ENCODE measurements at regions not wholly inside any gene's neighbourhood (a gene's known extent, or its start where the extent isn't known, plus 50 kb on each side); places are given as distances from the start of the nearest gene placed in this dataset.

GRCh38 chr10:55897490-55897921 lies 463.6 kb downstream of the ZWINT start:
- Mint-ChIP-seq H3K27me3 (no peaks in the 10 kb centered on the region), H3K4me3 (no peak overlapping the region), H3K36me3 (ENCODE audit: low read depth) (no peaks in the 10 kb centered on the region), H3K4me1 (no peaks in the 10 kb centered on the region), H3K9me3 (peaks cover 4% of the 10 kb centered on the region), H3K27ac (no peak overlapping the region)
- ChIA-PET CTCF (no interaction called here), POLR2A (no interaction called here)
- no peak for TF ChIP-seq CTCF (IDR thresholded peaks at IDR 0.05)
- intact Hi-C loops (cut with micrococcal nuclease) = no loop called here
- no peak for ATAC-seq (ENCODE audit: low read depth)
- DNase-seq = no peak

- ATAC-seq (ENCODE audit: low read depth) (no peak), DNase-seq (no peak)
- Mint-ChIP-seq H3K4me3 (no peak overlapping the region), H3K36me3 (ENCODE audit: low read depth) (no peaks in the 10 kb centered on the region), H3K27me3 (no peaks in the 10 kb centered on the region), H3K27ac (no peak overlapping the region), H3K9me3 (peaks cover 4% of the 10 kb centered on the region), H3K4me1 (no peaks in the 10 kb centered on the region)
- intact Hi-C loops (cut with micrococcal nuclease) = no loop called here
- ChIA-PET POLR2A (no interaction called here), CTCF (no interaction called here)
- no peak for TF ChIP-seq CTCF (IDR thresholded peaks at IDR 0.05)
Observed at GRCh38 chr10:55892276-55892675, 468.8 kb downstream of the ZWINT start.

GRCh38 chr10:55881588-55881987 lies 479.5 kb downstream of the ZWINT start:
- H3K9me3 Mint-ChIP-seq = peaks cover 14% of the 10 kb centered on the region
- H3K4me3 Mint-ChIP-seq = no peak overlapping the region
- no peak for TF ChIP-seq CTCF (IDR thresholded peaks at IDR 0.05)
- H3K4me1 Mint-ChIP-seq = no peaks in the 10 kb centered on the region
- H3K27me3 Mint-ChIP-seq = no peaks in the 10 kb centered on the region
- intact Hi-C loops (cut with micrococcal nuclease) = no loop called here
- ChIA-PET POLR2A (no interaction called here), CTCF (no interaction called here)
- H3K27ac Mint-ChIP-seq = no peak overlapping the region
- no peak for DNase-seq
- no peak for ATAC-seq (ENCODE audit: low read depth)
- no peaks in the 10 kb centered on the region for H3K36me3 Mint-ChIP-seq (ENCODE audit: low read depth)

- no peak for ATAC-seq (ENCODE audit: low read depth)
- Mint-ChIP-seq H3K27ac (no peak overlapping the region), H3K27me3 (no peaks in the 10 kb centered on the region), H3K4me1 (no peaks in the 10 kb centered on the region), H3K9me3 (no peaks in the 10 kb centered on the region), H3K4me3 (no peak overlapping the region), H3K36me3 (ENCODE audit: low read depth) (no peaks in the 10 kb centered on the region)
- no peak for DNase-seq
- intact Hi-C loops (cut with micrococcal nuclease) = no loop called here
- POLR2A ChIA-PET = no interaction called here
- CTCF ChIA-PET = no interaction called here
- TF ChIP-seq CTCF (IDR thresholded peaks at IDR 0.05) = no peak
Observed at GRCh38 chr10:55873485-55873884, 487.6 kb downstream of the ZWINT start.

- Mint-ChIP-seq H3K36me3 (ENCODE audit: low read depth) (no peaks in the 10 kb centered on the region), H3K27ac (no peak overlapping the region), H3K4me3 (no peak overlapping the region), H3K9me3 (no peaks in the 10 kb centered on the region), H3K4me1 (no peaks in the 10 kb centered on the region), H3K27me3 (no peaks in the 10 kb centered on the region)
- no peak for DNase-seq
- no peak for TF ChIP-seq CTCF (IDR thresholded peaks at IDR 0.05)
- no peak for ATAC-seq (ENCODE audit: low read depth)
- POLR2A ChIA-PET = no interaction called here
- intact Hi-C loops (cut with micrococcal nuclease) = no loop called here
- CTCF ChIA-PET = no interaction called here
Observed at GRCh38 chr10:55870186-55870585, 490.9 kb downstream of the ZWINT start.

All from activated B cell treated with CpG ODN at 0.5 μM for 24 hours (primary cell).